OCI-LY3 (cell line): ENCODE measurements at regions not wholly inside any gene's neighbourhood (a gene's known extent, or its start where the extent isn't known, plus 50 kb on each side); places are given as distances from the start of the nearest gene placed in this dataset.
"Not testable (repeated sequence)": the region's sequence is repeated elsewhere in the genome, so short reads cannot be mapped to it uniquely, and the experiment has no call there.

Experiments used
- H2AFZ ChIP-seq: fragments of 200-600, 300-600 bp; shearing (Covaris generic); 2 replicates; pipeline ENCODE4 v1.6.0; 2014; ENCODE audit warnings: antibody characterized with exemption, low read depth, low read length
- H3K27ac ChIP-seq: fragments of 200-600, 300-600 bp; sonication (generic); 2 replicates; pipeline ENCODE4 v1.5.1; 2014; ENCODE audit warnings: mild to moderate bottlenecking, low read length, moderate library complexity, mixed read lengths
- H3K27me3 ChIP-seq: fragments of 200-600, 300-600 bp; sonication (generic); 2 replicates; pipeline ENCODE4 v1.6.1; 2014; ENCODE audit warnings: low read depth, low read length, mixed read lengths
- H3K36me3 ChIP-seq: fragments of 200-600, 300-600 bp; sonication (generic); replicated peaks from 2 replicates; pipeline ENCODE3; 2014; ENCODE audit warnings: low read depth, low read length, mixed read lengths
- H3K4me1 ChIP-seq: fragments of 300-600, 200-600 bp; sonication (generic); 2 replicates; pipeline ENCODE4 v1.6.1; 2014; ENCODE audit warnings: low read length, mixed read lengths
- H3K4me2 ChIP-seq: fragments of 200-600, 300-600 bp; sonication (generic); 2 replicates; pipeline ENCODE4 v1.6.1; 2014; ENCODE audit warnings: low read length, mixed read lengths
- H3K4me3 ChIP-seq: fragments of 300-600, 200-600 bp; sonication (generic); 2 replicates; pipeline ENCODE4 v1.5.1; 2014; ENCODE audit warnings: antibody characterized with exemption, mild to moderate bottlenecking, low read length, moderate library complexity
- H3K79me2 ChIP-seq: fragments of 300-600, 200-600 bp; shearing (Covaris generic); 2 replicates; pipeline ENCODE4 v1.6.1; 2014; ENCODE audit warnings: mild to moderate bottlenecking, low read length, mixed read lengths
- H3K9ac ChIP-seq: fragments of 300-600, 200-600 bp; shearing (Covaris generic); 2 replicates; pipeline ENCODE4 v1.6.0; 2014; ENCODE audit warnings: mild to moderate bottlenecking, low read length, moderate library complexity
- H3K9me3 ChIP-seq: fragments of 200-600, 300-600 bp; shearing (Covaris generic); 2 replicates; pipeline ENCODE4 v1.6.1; 2014; ENCODE audit warnings: low read length, mixed read lengths; ENCODE audit not compliant: insufficient read depth
- H4K20me1 ChIP-seq: fragments of 200-600, 300-600 bp; sonication (generic); 2 replicates; pipeline ENCODE4 v1.6.1; 2016; ENCODE audit warnings: low read length, mixed read lengths; ENCODE audit not compliant: insufficient read depth
- CTCF ChIP-seq: fragments of 200-600, 300-600 bp; sonication (generic); IDR thresholded peaks from 2 replicates; pipeline ENCODE4 v1.5.1; 2014; ENCODE audit warnings: antibody characterized with exemption, low read length, low read depth
- EZH2phosphoT487 ChIP-seq: fragments of 200-600 bp; shearing (Covaris generic); IDR thresholded peaks from 2 replicates; pipeline ENCODE4 v1.6.1; 2018; ENCODE audit warnings: antibody characterized with exemption, mixed run types, low read depth

- no peaks in the 10 kb centered on the region for H3K9me3 ChIP-seq
- no peak overlapping the region for H3K27ac ChIP-seq
- H3K9ac ChIP-seq = no peak overlapping the region
- H3K4me3 ChIP-seq = no peak overlapping the region
- no peak overlapping the region for H2AFZ ChIP-seq
- peaks cover 6% of the 10 kb centered on the region; the same call in 1 of the 2 replicates for H3K4me1 ChIP-seq
- no peaks in the 10 kb centered on the region for H4K20me1 ChIP-seq
- no peak for TF ChIP-seq EZH2phosphoT487
- TF ChIP-seq CTCF = no peak
- H3K4me2 ChIP-seq = no peak overlapping the region
- H3K79me2 ChIP-seq = no peaks in the 10 kb centered on the region
- no peaks in the 10 kb centered on the region for H3K36me3 ChIP-seq
- H3K27me3 ChIP-seq = no peaks in the 10 kb centered on the region
These were observed 477.1 kb downstream of the PPARGC1A start for GRCh38 chr4:23412701-23413100.

DNA sequence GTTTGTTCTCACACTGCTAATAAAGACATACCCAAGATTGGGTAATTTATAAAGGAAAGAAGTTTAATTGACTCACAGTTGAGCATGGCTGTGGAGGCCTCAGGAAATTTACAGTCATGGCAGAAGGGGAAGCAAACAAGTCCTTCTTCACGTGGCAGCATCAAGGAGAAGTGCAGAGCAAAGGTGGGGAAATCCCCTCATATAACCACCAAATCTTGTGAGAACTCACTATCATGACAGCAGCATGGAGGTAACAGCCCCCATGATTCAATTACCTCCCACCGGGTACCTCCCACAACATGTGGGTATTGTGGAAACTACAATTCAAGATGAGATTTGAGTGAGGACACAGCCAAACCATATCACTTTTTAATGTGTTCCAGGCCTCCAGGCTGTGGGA, 480.9 kb downstream of the PPARGC1A start:
- H3K27ac ChIP-seq, H3K4me1 ChIP-seq, H3K9ac ChIP-seq, H3K79me2 ChIP-seq, H4K20me1 ChIP-seq, H3K4me3 ChIP-seq, H3K27me3 ChIP-seq, H3K9me3 ChIP-seq, H3K36me3 ChIP-seq, H2AFZ ChIP-seq, H3K4me2 ChIP-seq: not testable (repeated sequence)

DNA sequence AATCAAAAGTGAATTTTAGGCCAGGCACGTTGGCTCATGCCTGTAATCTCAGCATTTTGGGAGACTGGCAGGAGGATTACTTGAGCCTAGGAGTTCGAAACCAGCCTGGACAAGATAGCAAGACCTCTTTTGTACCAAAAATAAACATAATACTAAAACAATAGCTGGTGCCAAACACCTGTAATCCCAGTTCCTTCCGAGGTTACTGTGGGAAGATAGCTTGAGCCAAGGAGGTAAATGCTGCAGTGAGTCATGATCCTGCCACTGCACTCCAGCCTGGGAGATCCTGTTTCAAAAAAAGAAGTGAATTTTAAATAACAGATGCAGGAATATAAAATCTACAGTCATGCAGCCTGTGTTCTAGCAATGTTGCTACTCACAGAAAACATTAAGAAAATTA, 488.3 kb downstream of the PPARGC1A start:
- no peaks in the 10 kb centered on the region for H4K20me1 ChIP-seq
- H3K27ac ChIP-seq = no peak overlapping the region
- TF ChIP-seq EZH2phosphoT487 = no peak
- no peak for TF ChIP-seq CTCF
- no peaks in the 10 kb centered on the region for H3K36me3 ChIP-seq
- no peak overlapping the region for H3K4me2 ChIP-seq
- H2AFZ ChIP-seq = no peak overlapping the region
- no peaks in the 10 kb centered on the region for H3K79me2 ChIP-seq
- no peak overlapping the region for H3K9ac ChIP-seq
- no peaks in the 10 kb centered on the region for H3K27me3 ChIP-seq
- no peaks in the 10 kb centered on the region for H3K4me1 ChIP-seq
- H3K9me3 ChIP-seq = no peaks in the 10 kb centered on the region
- no peak overlapping the region for H3K4me3 ChIP-seq

GRCh38 chr4:23392860-23393458, 496.9 kb downstream of the PPARGC1A start:
- Histone ChIP-seq H3K79me2 (no peaks in the 10 kb centered on the region), H3K4me2 (no peak overlapping the region), H2AFZ (no peak overlapping the region), H3K36me3 (no peaks in the 10 kb centered on the region), H3K27ac (no peak overlapping the region), H4K20me1 (no peaks in the 10 kb centered on the region), H3K9me3 (no peaks in the 10 kb centered on the region), H3K4me3 (no peak overlapping the region), H3K4me1 (no peaks in the 10 kb centered on the region), H3K27me3 (no peaks in the 10 kb centered on the region), H3K9ac (no peak overlapping the region)
- no peak for TF ChIP-seq CTCF
- no peak for TF ChIP-seq EZH2phosphoT487
